ENCODE measurements at regions not wholly inside any gene's neighbourhood (a gene's known extent, or its start where the extent isn't known, plus 50 kb on each side); places are given as distances from the start of the nearest gene placed in this dataset.
"Not testable (repeated sequence)": the region's sequence is repeated elsewhere in the genome, so short reads cannot be mapped to it uniquely, and the experiment has no call there.

GRCh38 chr11:101835506-101836063 is 79.2 kb upstream of the CEP126 start:
- BruUV-seq (replicated peaks), result no TSS peak
- TF ChIP-seq, protein P1, sequence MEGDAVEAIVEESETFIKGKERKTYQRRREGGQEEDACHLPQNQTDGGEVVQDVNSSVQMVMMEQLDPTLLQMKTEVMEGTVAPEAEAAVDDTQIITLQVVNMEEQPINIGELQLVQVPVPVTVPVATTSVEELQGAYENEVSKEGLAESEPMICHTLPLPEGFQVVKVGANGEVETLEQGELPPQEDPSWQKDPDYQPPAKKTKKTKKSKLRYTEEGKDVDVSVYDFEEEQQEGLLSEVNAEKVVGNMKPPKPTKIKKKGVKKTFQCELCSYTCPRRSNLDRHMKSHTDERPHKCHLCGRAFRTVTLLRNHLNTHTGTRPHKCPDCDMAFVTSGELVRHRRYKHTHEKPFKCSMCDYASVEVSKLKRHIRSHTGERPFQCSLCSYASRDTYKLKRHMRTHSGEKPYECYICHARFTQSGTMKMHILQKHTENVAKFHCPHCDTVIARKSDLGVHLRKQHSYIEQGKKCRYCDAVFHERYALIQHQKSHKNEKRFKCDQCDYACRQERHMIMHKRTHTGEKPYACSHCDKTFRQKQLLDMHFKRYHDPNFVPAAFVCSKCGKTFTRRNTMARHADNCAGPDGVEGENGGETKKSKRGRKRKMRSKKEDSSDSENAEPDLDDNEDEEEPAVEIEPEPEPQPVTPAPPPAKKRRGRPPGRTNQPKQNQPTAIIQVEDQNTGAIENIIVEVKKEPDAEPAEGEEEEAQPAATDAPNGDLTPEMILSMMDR (IDR thresholded peaks at IDR 0.05; ENCODE audit: unreplicated experiment), result no peak
- Mint-ChIP-seq H3K27me3 (ENCODE audit: unreplicated experiment) (no peaks in the 10 kb centered on the region), H3K4me1 (ENCODE audit: low read depth, unreplicated experiment) (no peaks in the 10 kb centered on the region), H3K9me3 (ENCODE audit: low read depth, unreplicated experiment) (no peaks in the 10 kb centered on the region), H3K36me3 (ENCODE audit: insufficient read depth, unreplicated experiment) (no peaks in the 10 kb centered on the region), H3K4me3 (ENCODE audit: low read depth, unreplicated experiment) (no peak overlapping the region), H3K27ac (ENCODE audit: unreplicated experiment) (no peak overlapping the region)
- intact Hi-C loops (cut with micrococcal nuclease; ENCODE audit: unreplicated experiment), result no loop called here
- CTCF ChIA-PET, result interaction anchor here (1.6 kb wide), 1 partner anchor 9 kb away, joined by 5 read pairs; no protein-coding TSS in a partner anchor
- DNase-seq, result no peak

DNA sequence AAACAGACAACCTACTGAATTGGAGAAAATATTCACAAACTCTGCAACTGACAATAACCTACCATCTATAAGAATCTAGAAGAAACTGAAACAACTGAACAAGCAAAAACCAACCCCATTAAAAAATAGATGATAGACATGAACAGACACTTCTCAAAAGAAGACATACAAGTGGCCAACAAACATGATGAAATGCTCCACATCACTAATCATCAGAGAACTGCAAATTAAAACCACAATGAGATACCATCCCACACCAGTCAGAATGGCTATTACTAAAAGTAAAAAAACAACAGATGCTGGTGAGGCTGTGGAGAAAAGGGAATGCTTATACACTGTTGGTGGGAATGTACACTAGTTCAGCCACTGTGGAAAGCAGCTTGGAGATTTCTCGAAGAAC is 84.3 kb upstream of the CEP126 start:
- H3K36me3 Mint-ChIP-seq (ENCODE audit: insufficient read depth, unreplicated experiment); CTCF ChIA-PET; H3K27ac Mint-ChIP-seq (ENCODE audit: unreplicated experiment): not testable (repeated sequence)

GRCh38 chr11:101825531-101825930 is 89.3 kb upstream of the CEP126 start:
- CTCF ChIA-PET, result no interaction called here
- TF ChIP-seq, protein P1 (IDR thresholded peaks at IDR 0.05; ENCODE audit: unreplicated experiment), result no peak
- DNase-seq, result no peak
- no peaks in the 10 kb centered on the region for H3K9me3 Mint-ChIP-seq (ENCODE audit: low read depth, unreplicated experiment)
- intact Hi-C loops (cut with micrococcal nuclease; ENCODE audit: unreplicated experiment), result no loop called here
- H3K4me3 Mint-ChIP-seq (ENCODE audit: low read depth, unreplicated experiment), result no peak overlapping the region
- BruUV-seq (replicated peaks), result no TSS peak
- no peaks in the 10 kb centered on the region for H3K36me3 Mint-ChIP-seq (ENCODE audit: insufficient read depth, unreplicated experiment)
- H3K27ac Mint-ChIP-seq (ENCODE audit: unreplicated experiment), result no peak overlapping the region
- H3K27me3 Mint-ChIP-seq (ENCODE audit: unreplicated experiment), result no peaks in the 10 kb centered on the region
- H3K4me1 Mint-ChIP-seq (ENCODE audit: low read depth, unreplicated experiment), result peaks cover 18% of the 10 kb centered on the region

More for the DNA sequence above, 84.3 kb upstream of the CEP126 start:
- H3K4me1 Mint-ChIP-seq (ENCODE audit: low read depth, unreplicated experiment); H3K9me3 Mint-ChIP-seq (ENCODE audit: low read depth, unreplicated experiment); H3K27me3 Mint-ChIP-seq (ENCODE audit: unreplicated experiment); H3K4me3 Mint-ChIP-seq (ENCODE audit: low read depth, unreplicated experiment); BruUV-seq (replicated peaks); intact Hi-C loops (cut with micrococcal nuclease; ENCODE audit: unreplicated experiment); DNase-seq: not testable (repeated sequence)

DNA sequence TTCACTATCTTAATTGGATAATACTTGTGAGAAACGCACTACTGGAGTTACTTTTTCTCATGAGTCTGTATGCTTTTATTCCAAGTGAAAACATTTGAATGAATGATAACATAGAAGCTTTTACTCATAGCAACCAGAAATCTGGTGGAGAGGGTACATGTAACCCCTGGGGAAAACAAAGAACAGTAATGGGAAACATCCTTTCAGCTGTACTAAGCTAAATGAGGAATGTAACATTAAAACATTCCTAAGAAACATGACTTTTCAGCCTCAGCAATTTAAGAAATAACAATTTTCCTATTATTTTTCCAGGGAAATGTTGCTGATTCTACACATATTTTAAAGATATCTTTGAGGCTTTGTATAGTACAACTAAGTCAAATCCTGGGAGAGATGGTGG is 97.2 kb upstream of the CEP126 start:
- TF ChIP-seq, protein P1 (IDR thresholded peaks at IDR 0.05; ENCODE audit: unreplicated experiment), result no peak
- CTCF ChIA-PET, result no interaction called here
- DNase-seq, result no peak
- Mint-ChIP-seq H3K36me3 (ENCODE audit: insufficient read depth, unreplicated experiment) (no peaks in the 10 kb centered on the region), H3K4me3 (ENCODE audit: low read depth, unreplicated experiment) (no peak overlapping the region), H3K4me1 (ENCODE audit: low read depth, unreplicated experiment) (no peaks in the 10 kb centered on the region), H3K9me3 (ENCODE audit: low read depth, unreplicated experiment) (no peaks in the 10 kb centered on the region), H3K27ac (ENCODE audit: unreplicated experiment) (no peak overlapping the region), H3K27me3 (ENCODE audit: unreplicated experiment) (no peaks in the 10 kb centered on the region)
- intact Hi-C loops (cut with micrococcal nuclease; ENCODE audit: unreplicated experiment), result no loop called here
- no TSS peak for BruUV-seq (replicated peaks)

GRCh38 chr11:101816613-101817012 is 98.2 kb upstream of the CEP126 start:
- Mint-ChIP-seq H3K9me3 (ENCODE audit: low read depth, unreplicated experiment) (no peaks in the 10 kb centered on the region), H3K27me3 (ENCODE audit: unreplicated experiment) (no peaks in the 10 kb centered on the region), H3K4me1 (ENCODE audit: low read depth, unreplicated experiment) (no peaks in the 10 kb centered on the region), H3K36me3 (ENCODE audit: insufficient read depth, unreplicated experiment) (no peaks in the 10 kb centered on the region), H3K27ac (ENCODE audit: unreplicated experiment) (no peak overlapping the region), H3K4me3 (ENCODE audit: low read depth, unreplicated experiment) (no peak overlapping the region)
- intact Hi-C loops (cut with micrococcal nuclease; ENCODE audit: unreplicated experiment), result no loop called here
- BruUV-seq (replicated peaks), result no TSS peak
- TF ChIP-seq, protein P1 (IDR thresholded peaks at IDR 0.05; ENCODE audit: unreplicated experiment), result no peak
- no peak for DNase-seq
- CTCF ChIA-PET, result no interaction called here

All from Calu3 (cell line).